ENCODE measurements at regions not wholly inside any gene's neighbourhood (a gene's known extent, or its start where the extent isn't known, plus 50 kb on each side); places are given as distances from the start of the nearest gene placed in this dataset.

DNA sequence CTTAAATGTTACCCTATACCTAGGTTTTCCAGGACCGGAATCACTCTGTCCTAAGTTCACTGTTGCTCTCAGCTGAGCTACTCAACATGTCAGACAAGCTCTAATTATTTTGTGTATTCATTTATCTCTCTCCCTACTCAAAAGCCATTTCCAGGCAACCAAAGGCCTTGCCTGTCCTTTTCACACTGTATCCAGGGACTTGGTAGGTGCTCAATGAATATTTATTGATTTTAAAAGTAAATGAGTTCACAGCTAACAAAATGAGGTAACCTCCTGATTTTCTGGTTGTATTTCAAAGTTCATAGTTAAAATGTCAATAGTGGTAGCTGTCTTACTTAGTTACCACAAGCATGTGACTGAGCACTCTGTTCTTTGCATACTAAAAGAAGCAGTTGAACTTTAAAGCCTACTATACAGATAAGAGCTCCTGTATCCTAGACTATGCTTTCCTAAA, 522.2 kb downstream of the ACTL7B start:
- Histone ChIP-seq H3K9ac (ENCODE audit: low read length) (no peak overlapping the region), H3K36me3 (ENCODE audit: control insufficient read depth in 1 of 2, insufficient read depth in 2 of 2, low read length in 2 of 2) (no peaks in the 10 kb centered on the region), H3K9me2 (ENCODE audit: insufficient read depth) (no peaks in the 10 kb centered on the region), H3K4me1 (ENCODE audit: control insufficient read depth in 1 of 2, insufficient read depth in 2 of 2, low read length in 2 of 2) (no peaks in the 10 kb centered on the region), H3K4me2 (ENCODE audit: low read length) (no peak overlapping the region), H3K9me3 (ENCODE audit: control insufficient read depth in 1 of 2, insufficient read depth in 1 of 2, low read depth in 1 of 2, low read length in 2 of 2) (no peaks in the 10 kb centered on the region), H3K27ac (ENCODE audit: low read depth, low read length) (no peak overlapping the region), H3K4me3 (replicated peaks in 1 of 2; ENCODE audit: low read depth in 1 of 2, low read length in 2 of 2) (no peak overlapping the region), H2AFZ (ENCODE audit: low read depth, low read length, poor library complexity, severe bottlenecking) (no peak overlapping the region), H4K20me1 (ENCODE audit: insufficient read depth) (no peaks in the 10 kb centered on the region), H3K79me2 (ENCODE audit: insufficient read depth, low read length) (no peaks in the 10 kb centered on the region), H3K27me3 (ENCODE audit: insufficient read depth, low read length) (no peaks in the 10 kb centered on the region)
- ChIA-PET RAD21 (ENCODE audit: low non-redundant PET in 1 of 2, low total read pairs in 2 of 2, uncharacterized antibody in 2 of 2, unreplicated experiment in 2 of 2) (interaction anchor here in 1 of 2 experiments (0.6 kb wide), 1 partner anchor 21 kb away, joined by 4 read pairs; no protein-coding TSS in a partner anchor), CTCF (no interaction called here), POLR2A (no interaction called here)
- DNase-seq (ENCODE audit: low read depth, low spot score) (no peak), ATAC-seq (no peak)
- intact Hi-C loops (cut with micrococcal nuclease) = no loop called here
- TF ChIP-seq EZH2phosphoT487 (IDR thresholded peaks at IDR 0.05; ENCODE audit: borderline replicate concordance) (no peak), EZH2 (IDR thresholded peaks at IDR 0.05) (no peak)
- TF ChIP-seq, protein P1, sequence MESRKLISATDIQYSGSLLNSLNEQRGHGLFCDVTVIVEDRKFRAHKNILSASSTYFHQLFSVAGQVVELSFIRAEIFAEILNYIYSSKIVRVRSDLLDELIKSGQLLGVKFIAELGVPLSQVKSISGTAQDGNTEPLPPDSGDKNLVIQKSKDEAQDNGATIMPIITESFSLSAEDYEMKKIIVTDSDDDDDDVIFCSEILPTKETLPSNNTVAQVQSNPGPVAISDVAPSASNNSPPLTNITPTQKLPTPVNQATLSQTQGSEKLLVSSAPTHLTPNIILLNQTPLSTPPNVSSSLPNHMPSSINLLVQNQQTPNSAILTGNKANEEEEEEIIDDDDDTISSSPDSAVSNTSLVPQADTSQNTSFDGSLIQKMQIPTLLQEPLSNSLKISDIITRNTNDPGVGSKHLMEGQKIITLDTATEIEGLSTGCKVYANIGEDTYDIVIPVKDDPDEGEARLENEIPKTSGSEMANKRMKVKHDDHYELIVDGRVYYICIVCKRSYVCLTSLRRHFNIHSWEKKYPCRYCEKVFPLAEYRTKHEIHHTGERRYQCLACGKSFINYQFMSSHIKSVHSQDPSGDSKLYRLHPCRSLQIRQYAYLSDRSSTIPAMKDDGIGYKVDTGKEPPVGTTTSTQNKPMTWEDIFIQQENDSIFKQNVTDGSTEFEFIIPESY (IDR thresholded peaks at IDR 0.05; ENCODE audit: extremely low read depth, insufficient replicate concordance, low read length) = no peak
- no TSS peak for BruUV-seq (replicated peaks)

DNA sequence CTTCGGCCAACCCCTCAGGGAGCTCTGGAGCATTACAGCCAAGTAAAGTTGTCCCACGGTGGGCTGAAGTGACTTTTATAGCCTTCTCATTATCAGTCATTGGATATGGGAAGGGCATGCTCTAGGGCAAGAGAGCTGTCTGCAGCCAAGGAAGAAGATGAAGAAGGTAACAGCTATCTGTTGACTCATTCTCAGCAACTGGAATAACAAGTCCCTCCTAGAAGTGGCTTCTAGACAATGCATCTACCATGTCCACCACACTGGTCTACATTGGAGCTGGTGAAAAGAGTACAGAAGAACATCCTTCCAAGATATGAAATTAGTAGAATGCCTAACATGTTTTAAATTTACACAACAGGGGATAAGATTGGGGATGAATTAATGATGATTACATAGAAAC, 524.2 kb downstream of the ACTL7B start:
- intact Hi-C loops (cut with micrococcal nuclease) = no loop called here
- H2AFZ ChIP-seq (ENCODE audit: low read depth, low read length, poor library complexity, severe bottlenecking) = no peak overlapping the region
- H3K36me3 ChIP-seq (ENCODE audit: control insufficient read depth in 1 of 2, insufficient read depth in 2 of 2, low read length in 2 of 2) = no peaks in the 10 kb centered on the region
- DNase-seq (ENCODE audit: low read depth, low spot score) = no peak
- no peak for ATAC-seq
- TF ChIP-seq SP1 (IDR thresholded peaks at IDR 0.05; ENCODE audit: low read depth) (no peak), RAD21 (IDR thresholded peaks at IDR 0.05; ENCODE audit: low read depth) (no peak), POLR2AphosphoS5 (IDR thresholded peaks at IDR 0.05; ENCODE audit: low read depth, low read length) (no peak), EGR1 (IDR thresholded peaks at IDR 0.05; ENCODE audit: low read depth) (no peak)
- TF ChIP-seq, protein P2, sequence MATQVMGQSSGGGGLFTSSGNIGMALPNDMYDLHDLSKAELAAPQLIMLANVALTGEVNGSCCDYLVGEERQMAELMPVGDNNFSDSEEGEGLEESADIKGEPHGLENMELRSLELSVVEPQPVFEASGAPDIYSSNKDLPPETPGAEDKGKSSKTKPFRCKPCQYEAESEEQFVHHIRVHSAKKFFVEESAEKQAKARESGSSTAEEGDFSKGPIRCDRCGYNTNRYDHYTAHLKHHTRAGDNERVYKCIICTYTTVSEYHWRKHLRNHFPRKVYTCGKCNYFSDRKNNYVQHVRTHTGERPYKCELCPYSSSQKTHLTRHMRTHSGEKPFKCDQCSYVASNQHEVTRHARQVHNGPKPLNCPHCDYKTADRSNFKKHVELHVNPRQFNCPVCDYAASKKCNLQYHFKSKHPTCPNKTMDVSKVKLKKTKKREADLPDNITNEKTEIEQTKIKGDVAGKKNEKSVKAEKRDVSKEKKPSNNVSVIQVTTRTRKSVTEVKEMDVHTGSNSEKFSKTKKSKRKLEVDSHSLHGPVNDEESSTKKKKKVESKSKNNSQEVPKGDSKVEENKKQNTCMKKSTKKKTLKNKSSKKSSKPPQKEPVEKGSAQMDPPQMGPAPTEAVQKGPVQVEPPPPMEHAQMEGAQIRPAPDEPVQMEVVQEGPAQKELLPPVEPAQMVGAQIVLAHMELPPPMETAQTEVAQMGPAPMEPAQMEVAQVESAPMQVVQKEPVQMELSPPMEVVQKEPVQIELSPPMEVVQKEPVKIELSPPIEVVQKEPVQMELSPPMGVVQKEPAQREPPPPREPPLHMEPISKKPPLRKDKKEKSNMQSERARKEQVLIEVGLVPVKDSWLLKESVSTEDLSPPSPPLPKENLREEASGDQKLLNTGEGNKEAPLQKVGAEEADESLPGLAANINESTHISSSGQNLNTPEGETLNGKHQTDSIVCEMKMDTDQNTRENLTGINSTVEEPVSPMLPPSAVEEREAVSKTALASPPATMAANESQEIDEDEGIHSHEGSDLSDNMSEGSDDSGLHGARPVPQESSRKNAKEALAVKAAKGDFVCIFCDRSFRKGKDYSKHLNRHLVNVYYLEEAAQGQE (IDR thresholded peaks at IDR 0.05; ENCODE audit: low read depth) = no peak
- ChIA-PET POLR2A (no interaction called here), RAD21 (ENCODE audit: low non-redundant PET in 1 of 2, low total read pairs in 2 of 2, uncharacterized antibody in 2 of 2, unreplicated experiment in 2 of 2) (no interaction called here), CTCF (no interaction called here)
- no peak overlapping the region for H3K9ac ChIP-seq (ENCODE audit: low read length)
- no peaks in the 10 kb centered on the region for H3K27me3 ChIP-seq (ENCODE audit: insufficient read depth, low read length)
- BruUV-seq (replicated peaks) = no TSS peak
- no peaks in the 10 kb centered on the region for H3K9me2 ChIP-seq (ENCODE audit: insufficient read depth)
- no peak overlapping the region for H3K4me2 ChIP-seq (ENCODE audit: low read length)
- H3K79me2 ChIP-seq (ENCODE audit: insufficient read depth, low read length) = no peaks in the 10 kb centered on the region
- H3K9me3 ChIP-seq (ENCODE audit: control insufficient read depth in 1 of 2, insufficient read depth in 1 of 2, low read depth in 1 of 2, low read length in 2 of 2) = 0 out of 4 replicates have a peak, but pooled peaks cover 0 to 4% of the 10 kb centered on the region in 2 experiments
- H4K20me1 ChIP-seq (ENCODE audit: insufficient read depth) = no peaks in the 10 kb centered on the region
- no peaks in the 10 kb centered on the region for H3K4me1 ChIP-seq (ENCODE audit: control insufficient read depth in 1 of 2, insufficient read depth in 2 of 2, low read length in 2 of 2)
- H3K27ac ChIP-seq (ENCODE audit: low read depth, low read length) = no peak overlapping the region
- H3K4me3 ChIP-seq (replicated peaks in 1 of 2; ENCODE audit: low read depth in 1 of 2, low read length in 2 of 2) = no peak overlapping the region

Measured in HCT116 (cell line).